22Rv1 (cell line): ENCODE measurements at regions not wholly inside any gene's neighbourhood (a gene's known extent, or its start where the extent isn't known, plus 50 kb on each side); places are given as distances from the start of the nearest gene placed in this dataset.

Experiments
- H3K27ac ChIP-seq: fragments of 450-650 bp; 2 replicates; pipeline ENCODE4 v1.5.1; 2017
- ZFX ChIP-seq: fragments of 450-650 bp; IDR thresholded peaks from 2 replicates; pipeline ENCODE4 v1.6.1; 2017; ENCODE audit warnings: antibody characterized with exemption, borderline replicate concordance
- TF ChIP-seq, protein P1 (sequence below): fragments of 450-650 bp; IDR thresholded peaks from 2 replicates; pipeline ENCODE4 v1.5.1; 2017; ENCODE audit warnings: mild to moderate bottlenecking

DNA sequence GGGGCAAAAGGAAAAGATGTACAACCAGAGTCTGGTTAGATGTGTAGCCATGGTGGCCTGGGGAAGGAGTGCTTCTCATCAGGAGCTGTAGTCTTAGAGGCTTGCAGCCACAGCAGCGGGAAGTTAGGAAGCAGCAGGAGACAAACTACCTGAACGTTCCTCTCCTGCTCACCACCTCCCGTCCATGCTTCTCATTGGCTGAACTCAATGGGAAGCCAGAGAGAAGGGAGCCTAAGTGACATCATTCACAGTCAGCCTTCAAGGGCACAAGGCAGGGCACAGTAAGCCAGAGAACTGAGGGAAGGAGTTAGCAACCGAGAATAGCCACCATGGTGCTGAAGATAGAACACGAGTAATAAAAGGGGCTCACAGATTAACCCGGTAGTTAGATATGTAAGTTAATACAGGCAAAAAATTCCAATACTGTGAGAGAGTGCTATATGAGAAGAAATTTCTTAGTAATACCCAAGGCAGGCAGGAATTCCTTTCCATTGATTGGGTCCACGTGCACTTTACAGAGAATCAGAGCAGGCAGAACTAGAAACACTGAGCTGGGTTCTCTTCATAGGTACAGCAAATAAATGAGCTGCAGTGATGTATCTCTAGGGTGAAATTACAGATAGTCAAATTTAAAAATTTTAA lies 391.5 kb upstream of the DACH1 start:
- no peak for TF ChIP-seq ZFX
- TF ChIP-seq, protein P1, sequence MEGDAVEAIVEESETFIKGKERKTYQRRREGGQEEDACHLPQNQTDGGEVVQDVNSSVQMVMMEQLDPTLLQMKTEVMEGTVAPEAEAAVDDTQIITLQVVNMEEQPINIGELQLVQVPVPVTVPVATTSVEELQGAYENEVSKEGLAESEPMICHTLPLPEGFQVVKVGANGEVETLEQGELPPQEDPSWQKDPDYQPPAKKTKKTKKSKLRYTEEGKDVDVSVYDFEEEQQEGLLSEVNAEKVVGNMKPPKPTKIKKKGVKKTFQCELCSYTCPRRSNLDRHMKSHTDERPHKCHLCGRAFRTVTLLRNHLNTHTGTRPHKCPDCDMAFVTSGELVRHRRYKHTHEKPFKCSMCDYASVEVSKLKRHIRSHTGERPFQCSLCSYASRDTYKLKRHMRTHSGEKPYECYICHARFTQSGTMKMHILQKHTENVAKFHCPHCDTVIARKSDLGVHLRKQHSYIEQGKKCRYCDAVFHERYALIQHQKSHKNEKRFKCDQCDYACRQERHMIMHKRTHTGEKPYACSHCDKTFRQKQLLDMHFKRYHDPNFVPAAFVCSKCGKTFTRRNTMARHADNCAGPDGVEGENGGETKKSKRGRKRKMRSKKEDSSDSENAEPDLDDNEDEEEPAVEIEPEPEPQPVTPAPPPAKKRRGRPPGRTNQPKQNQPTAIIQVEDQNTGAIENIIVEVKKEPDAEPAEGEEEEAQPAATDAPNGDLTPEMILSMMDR: no peak
- H3K27ac ChIP-seq: no peak overlapping the region

DNA sequence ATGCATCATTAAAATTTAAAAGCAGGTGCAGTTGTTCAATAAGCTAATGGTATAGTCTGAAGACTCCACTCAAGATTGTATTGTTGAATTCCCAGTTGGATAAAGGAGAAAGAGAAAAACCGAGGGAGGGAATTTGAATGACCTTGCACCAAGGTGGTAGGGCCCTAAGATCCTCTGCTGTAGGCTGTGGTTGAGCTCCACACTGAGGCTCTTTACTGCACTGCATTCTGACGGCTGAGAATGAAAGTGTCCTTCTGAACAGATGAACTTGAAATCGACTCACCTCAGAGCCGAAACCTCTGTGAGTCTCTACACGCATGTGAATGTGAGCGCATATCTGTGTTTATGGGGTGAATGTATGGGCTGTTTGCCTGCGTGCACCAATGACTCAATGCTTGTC lies 388.9 kb upstream of the DACH1 start:
- TF ChIP-seq ZFX: no peak
- TF ChIP-seq, protein P1: peak; percentile 55

DNA sequence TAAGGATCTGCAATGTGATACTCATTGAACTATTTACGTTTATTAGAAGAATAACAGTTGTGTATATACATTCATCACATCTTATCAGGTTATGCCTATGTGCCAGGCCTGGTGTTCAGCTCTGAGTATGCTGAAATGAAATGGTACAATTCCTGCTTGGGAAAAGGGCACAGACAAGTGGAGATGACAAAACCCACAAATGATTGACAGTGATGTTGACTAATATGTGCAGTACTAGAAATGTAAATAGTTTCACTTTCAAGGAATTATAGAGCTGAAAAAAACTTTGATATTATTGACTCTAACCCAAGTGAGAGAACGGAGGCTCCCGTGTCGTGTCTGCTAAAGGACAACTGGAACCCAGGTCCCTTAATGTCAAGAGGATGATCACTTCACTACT lies 386.8 kb upstream of the DACH1 start:
- no peak overlapping the region for H3K27ac ChIP-seq
- TF ChIP-seq, protein P1: no peak
- TF ChIP-seq ZFX: no peak

More for the DNA sequence above, 388.9 kb upstream of the DACH1 start:
- no peak overlapping the region for H3K27ac ChIP-seq

DNA sequence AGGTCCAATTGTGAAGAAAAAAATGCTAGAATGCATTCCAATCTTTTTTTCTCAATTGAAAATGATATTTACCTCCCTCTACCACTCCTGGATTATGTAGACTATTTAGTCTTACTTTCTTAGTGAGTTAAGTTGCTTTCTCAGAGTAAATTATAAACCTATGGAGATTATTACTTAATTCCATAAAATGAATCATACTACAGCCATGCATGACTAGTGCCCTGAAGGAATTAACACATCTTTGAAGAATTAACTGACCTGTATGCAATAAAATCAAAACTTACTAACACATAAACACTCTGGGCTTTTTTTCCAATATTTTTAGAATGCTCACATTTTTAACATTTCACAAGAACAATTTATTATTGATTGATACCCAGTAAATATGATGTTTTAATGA lies 379.4 kb upstream of the DACH1 start:
- H3K27ac ChIP-seq: no peak overlapping the region
- TF ChIP-seq, protein P1: no peak
- TF ChIP-seq ZFX: no peak

DNA sequence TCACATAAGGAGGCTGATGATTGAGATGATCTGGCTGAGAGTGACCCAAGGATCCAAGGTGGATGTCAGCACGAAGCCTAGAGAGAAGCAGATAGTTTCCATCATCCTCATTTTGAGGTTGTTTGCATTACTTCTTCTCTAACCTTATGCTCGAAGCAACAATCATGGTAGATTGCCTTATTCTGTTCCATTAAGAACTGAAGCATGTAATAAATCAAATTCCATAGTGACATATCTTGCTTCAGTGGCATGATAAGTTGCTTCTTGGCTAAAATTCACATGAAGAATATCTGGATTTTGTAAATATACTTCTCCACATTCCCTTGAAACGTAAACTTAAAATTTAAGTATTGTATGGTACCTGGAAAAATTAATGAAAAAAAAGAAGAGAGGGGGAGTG lies 377.8 kb upstream of the DACH1 start:
- H3K27ac ChIP-seq: no peak overlapping the region
- no peak for TF ChIP-seq ZFX
- TF ChIP-seq, protein P1: no peak

DNA sequence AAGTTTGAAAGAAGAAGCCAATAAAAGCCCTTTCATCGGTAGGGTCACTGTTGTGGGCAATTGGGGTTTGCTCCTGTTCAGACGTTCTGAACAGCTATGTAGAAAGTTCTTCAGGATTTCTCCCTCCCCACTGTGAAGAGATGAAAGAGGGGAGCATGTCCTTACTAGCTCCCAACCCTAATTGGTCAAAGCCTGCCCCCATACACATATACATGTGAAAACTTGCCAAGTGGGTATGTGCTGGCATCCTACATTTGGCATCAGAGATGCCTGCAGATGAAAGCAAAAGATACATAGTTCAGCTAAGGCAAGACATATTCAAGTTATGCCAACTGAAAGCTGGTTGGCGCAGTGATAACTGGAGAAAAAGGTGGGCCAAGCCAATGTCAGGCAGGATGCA lies 363.1 kb upstream of the DACH1 start:
- TF ChIP-seq ZFX: no peak
- TF ChIP-seq, protein P1: no peak
- no peak overlapping the region for H3K27ac ChIP-seq

DNA sequence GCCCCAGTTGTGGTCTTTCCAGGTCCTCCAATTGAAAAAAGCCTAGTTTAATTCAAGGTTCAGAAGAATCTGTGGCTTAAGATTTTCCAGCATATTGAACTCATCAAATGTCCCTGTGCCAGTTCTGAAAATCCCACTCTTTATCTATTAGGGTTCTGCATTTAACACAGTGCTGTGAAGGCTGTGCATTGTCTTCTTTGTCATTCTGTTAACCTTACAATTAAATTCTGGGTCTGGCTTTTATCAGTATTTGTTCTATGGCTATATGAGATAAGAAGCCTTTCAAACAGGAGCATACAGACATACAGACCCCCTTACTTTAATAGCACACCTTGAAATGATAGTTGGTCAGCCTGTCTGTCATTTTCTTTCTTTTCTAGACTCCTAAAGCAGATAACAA lies 362.1 kb upstream of the DACH1 start:
- TF ChIP-seq, protein P1: no peak
- TF ChIP-seq ZFX: no peak
- no peak overlapping the region for H3K27ac ChIP-seq
